Nephron (organoid): ENCODE measurements at regions not wholly inside any gene's neighbourhood (a gene's known extent, or its start where the extent isn't known, plus 50 kb on each side); places are given as distances from the start of the nearest gene placed in this dataset.

Source experiments
- H3K27ac Mint-ChIP-seq, 3 experiments: 2 replicates each; pipeline ENCODE4 v1.8.0; 2020; ENCODE audit warnings: mixed read lengths in 3 of 3, mild to moderate bottlenecking in 2 of 3, moderate library complexity in 1 of 3
- H3K27me3 Mint-ChIP-seq: 2 replicates; pipeline ENCODE4 v1.8.0; 2021; ENCODE audit warnings: low read depth, mild to moderate bottlenecking, moderate library complexity, mixed read lengths
- H3K36me3 Mint-ChIP-seq: 2 replicates; pipeline ENCODE4 v1.8.0; 2020; ENCODE audit warnings: low read depth, mixed read lengths
- H3K4me1 Mint-ChIP-seq: 2 replicates; pipeline ENCODE4 v1.8.0; 2020; ENCODE audit warnings: mixed read lengths
- H3K4me3 Mint-ChIP-seq, 3 experiments: 2 replicates each; pipeline ENCODE4 v1.8.0; 2020; ENCODE audit warnings: mild to moderate bottlenecking in 3 of 3, mixed read lengths in 3 of 3, moderate library complexity in 2 of 3
- H3K9me3 Mint-ChIP-seq: 2 replicates; pipeline ENCODE4 v1.8.0; 2020; ENCODE audit warnings: mixed read lengths
- CTCF ChIP-seq, 3 experiments: fragments of 200-600 bp; sonication (generic); IDR thresholded peaks; one replicate each; pipeline ENCODE4 v1.5.0; 2021; ENCODE audit warnings: antibody characterized with exemption in 3 of 3; ENCODE audit not compliant: unreplicated experiment in 3 of 3

DNA sequence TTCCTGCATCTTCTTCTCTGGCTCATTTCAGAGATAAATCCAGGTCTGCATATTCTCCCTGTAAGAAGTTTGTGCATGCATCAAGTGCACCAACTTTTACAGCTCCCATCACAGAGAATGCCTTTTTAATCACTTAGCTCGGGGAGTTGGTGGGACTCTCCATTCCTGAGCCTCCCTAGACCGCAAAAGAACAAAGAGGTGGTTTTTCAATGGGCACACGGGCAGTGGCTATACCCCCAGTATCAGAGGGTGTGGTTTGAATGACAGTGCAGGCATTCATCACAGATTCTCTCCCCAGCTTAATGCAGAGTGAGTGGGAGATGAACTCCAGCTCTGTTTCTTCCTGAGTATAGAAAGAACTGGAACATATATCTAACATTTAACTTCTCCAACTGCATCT is 264.7 kb upstream of the NR4A3 start:
- no peak for TF ChIP-seq CTCF (IDR thresholded peaks at IDR 0.05; ENCODE audit: unreplicated experiment in 3 of 3)
- Mint-ChIP-seq H3K27ac (no peak overlapping the region), H3K36me3 (no peaks in the 10 kb centered on the region), H3K9me3 (peaks cover 10% of the 10 kb centered on the region), H3K27me3 (no peaks in the 10 kb centered on the region), H3K4me3 (no peak overlapping the region), H3K4me1 (no peaks in the 10 kb centered on the region)

DNA sequence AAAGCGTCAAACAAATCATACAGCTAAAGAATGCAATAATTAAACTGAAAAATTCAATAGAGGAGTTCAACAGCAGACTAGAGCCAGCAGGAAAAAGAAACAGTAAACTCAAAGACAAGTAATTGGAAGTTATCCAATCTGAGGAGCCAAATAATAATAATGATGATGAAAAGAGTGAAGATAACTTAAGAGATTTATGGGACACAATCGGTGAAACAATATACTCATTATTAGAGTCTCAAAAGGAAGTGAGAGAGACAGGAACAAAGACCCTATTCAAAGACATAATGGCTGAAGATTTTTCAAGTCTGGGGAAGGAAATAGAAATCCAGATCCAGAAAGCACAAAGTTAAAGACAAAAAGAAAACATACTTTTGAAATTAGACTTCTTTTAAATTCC is 263.9 kb upstream of the NR4A3 start:
- no peak overlapping the region for H3K4me3 Mint-ChIP-seq
- no peak for TF ChIP-seq CTCF (IDR thresholded peaks at IDR 0.05; ENCODE audit: unreplicated experiment in 3 of 3)
- peaks cover 9% of the 10 kb centered on the region for H3K9me3 Mint-ChIP-seq
- H3K4me1 Mint-ChIP-seq = peaks cover under 1% of the 10 kb centered on the region
- no peak overlapping the region for H3K27ac Mint-ChIP-seq
- no peaks in the 10 kb centered on the region for H3K27me3 Mint-ChIP-seq
- H3K36me3 Mint-ChIP-seq = no peaks in the 10 kb centered on the region

GRCh38 chr9:99559776-99560175 is 261.9 kb upstream of the NR4A3 start:
- H3K27me3 Mint-ChIP-seq = no peaks in the 10 kb centered on the region
- no peak overlapping the region for H3K27ac Mint-ChIP-seq
- peaks cover 7% of the 10 kb centered on the region for H3K4me1 Mint-ChIP-seq
- H3K4me3 Mint-ChIP-seq = no peak overlapping the region
- H3K9me3 Mint-ChIP-seq = peaks cover 9% of the 10 kb centered on the region
- TF ChIP-seq CTCF (IDR thresholded peaks at IDR 0.05; ENCODE audit: unreplicated experiment in 3 of 3) = no peak
- H3K36me3 Mint-ChIP-seq = no peaks in the 10 kb centered on the region

- Mint-ChIP-seq H3K9me3 (peaks cover 9% of the 10 kb centered on the region), H3K27ac (no peak overlapping the region), H3K4me1 (peaks cover 7% of the 10 kb centered on the region), H3K36me3 (no peaks in the 10 kb centered on the region), H3K27me3 (no peaks in the 10 kb centered on the region), H3K4me3 (no peak overlapping the region)
- no peak for TF ChIP-seq CTCF (IDR thresholded peaks at IDR 0.05; ENCODE audit: unreplicated experiment in 3 of 3)
Measured at GRCh38 chr9:99560561-99560960, 261.1 kb upstream of the NR4A3 start.

DNA sequence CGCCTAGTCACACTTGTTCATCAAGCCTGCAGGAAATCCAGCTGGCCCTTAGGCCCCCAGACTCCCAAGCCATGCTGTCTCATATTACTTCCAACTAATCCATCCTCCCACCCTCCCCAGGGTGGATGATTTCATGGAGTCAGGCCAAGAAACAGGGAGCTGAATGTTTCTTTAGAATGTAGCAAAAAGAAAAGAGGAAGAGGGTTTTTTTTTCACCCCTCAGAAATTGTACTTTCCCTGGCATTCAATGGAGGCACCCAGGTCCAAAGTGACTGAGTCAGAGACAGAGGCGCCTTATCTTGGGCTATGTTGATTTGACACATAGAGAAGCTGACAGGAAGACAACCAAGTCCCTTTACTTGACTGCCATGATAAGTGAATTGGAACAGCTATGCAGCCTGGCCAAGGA is 260.2 kb upstream of the NR4A3 start:
- no peak overlapping the region for H3K4me3 Mint-ChIP-seq
- peaks cover 7% of the 10 kb centered on the region for H3K4me1 Mint-ChIP-seq
- H3K36me3 Mint-ChIP-seq = no peaks in the 10 kb centered on the region
- peaks cover 9% of the 10 kb centered on the region for H3K9me3 Mint-ChIP-seq
- H3K27ac Mint-ChIP-seq = no peak overlapping the region
- no peak for TF ChIP-seq CTCF (IDR thresholded peaks at IDR 0.05; ENCODE audit: unreplicated experiment in 3 of 3)
- no peaks in the 10 kb centered on the region for H3K27me3 Mint-ChIP-seq

DNA sequence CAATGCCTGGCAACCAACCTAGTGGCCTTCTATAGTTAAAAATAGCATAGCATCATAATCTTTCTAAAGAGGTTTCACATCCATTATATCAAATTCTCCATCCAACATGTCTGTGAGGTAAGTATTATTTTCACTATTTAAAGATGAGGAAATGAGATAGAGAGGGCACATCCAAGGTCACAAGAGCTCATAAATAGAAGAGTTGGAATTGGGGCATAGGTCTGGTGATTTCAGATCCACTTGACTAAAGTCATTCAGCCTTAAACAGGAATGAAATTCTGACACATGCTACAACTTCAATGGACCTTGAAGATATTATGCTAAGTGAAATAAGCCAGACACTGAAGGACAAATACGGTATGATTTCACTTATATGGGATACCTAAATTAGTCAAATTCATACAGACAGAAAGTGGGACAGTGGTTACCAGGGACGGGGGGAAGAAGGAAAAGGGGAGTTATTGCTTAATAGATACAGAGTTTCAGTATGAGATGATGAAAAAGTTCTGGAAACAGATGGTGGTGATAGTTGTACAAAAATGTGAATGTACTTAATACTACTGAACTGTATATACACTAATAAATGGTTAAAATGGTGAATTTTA is 259.6 kb upstream of the NR4A3 start:
- Mint-ChIP-seq H3K27ac (no peak overlapping the region), H3K9me3 (peaks cover 9% of the 10 kb centered on the region), H3K27me3 (peaks cover 5% of the 10 kb centered on the region), H3K4me3 (no peak overlapping the region), H3K4me1 (peaks cover 7% of the 10 kb centered on the region), H3K36me3 (no peaks in the 10 kb centered on the region)
- no peak for TF ChIP-seq CTCF (IDR thresholded peaks at IDR 0.05; ENCODE audit: unreplicated experiment in 3 of 3)
